Keratinocyte (primary cell): ENCODE measurements at regions not wholly inside any gene's neighbourhood (a gene's known extent, or its start where the extent isn't known, plus 50 kb on each side); places are given as distances from the start of the nearest gene placed in this dataset.

Source experiments
- DNase-seq: peaks from one replicate; pipeline ENCODE4 v3.0.0-alpha.2; 2011; ENCODE audit warnings: low read depth, missing footprints, low spot score
- FAIRE-seq: peaks from 2 replicates; lab custom pipeline; 2011; peaks lifted over from hg19 to GRCh38; lab: Jason Lieb, UNC
- H2AFZ ChIP-seq: 2 replicates; pipeline ENCODE4 v1.6.0; 2012; ENCODE audit warnings: low read length, control low read depth, inconsistent platforms; ENCODE audit not compliant: control insufficient read depth
- H3K27ac ChIP-seq: 2 replicates; pipeline ENCODE4 v1.5.1; 2011; ENCODE audit warnings: low read length; ENCODE audit not compliant: control insufficient read depth, insufficient read depth
- H3K27me3 ChIP-seq: 3 replicates; pipeline ENCODE4 v1.6.0; 2011; ENCODE audit warnings: low read length; ENCODE audit not compliant: control insufficient read depth, insufficient read depth; ENCODE audit errors: extremely low read depth
- H3K36me3 ChIP-seq, 2 experiments: 2 replicates in 1 of 2; 3 replicates in 1 of 2; pipeline ENCODE4 v1.5.1; 2011; ENCODE audit warnings: low read length in 2 of 2, mild to moderate bottlenecking in 1 of 2; ENCODE audit not compliant: control insufficient read depth in 2 of 2, insufficient read depth in 2 of 2; ENCODE audit errors: extremely low read depth in 1 of 2
- H3K4me1 ChIP-seq: 3 replicates; pipeline ENCODE4 v1.5.1; 2011; ENCODE audit warnings: low read length; ENCODE audit not compliant: control insufficient read depth, insufficient read depth; ENCODE audit errors: extremely low read depth
- H3K4me2 ChIP-seq: 3 replicates; pipeline ENCODE4 v1.6.0; 2011; ENCODE audit warnings: low read depth, low read length; ENCODE audit not compliant: control insufficient read depth, insufficient read depth; ENCODE audit errors: extremely low read depth
- H3K4me3 ChIP-seq, 3 experiments: fragments of 200-600 bp in 1 of 3; sonication (generic) in 1 of 3; 2 replicates in 2 of 3; 3 replicates in 1 of 3; pipeline ENCODE4 v1.5.1; 2011 to 2016; ENCODE audit warnings: low read length in 3 of 3, mild to moderate bottlenecking in 3 of 3, control low read depth in 2 of 3, inconsistent platforms in 1 of 3, low read depth in 1 of 3, mixed read lengths in 1 of 3, mixed run types in 1 of 3, moderate library complexity in 1 of 3; ENCODE audit not compliant: control insufficient read depth in 2 of 3, insufficient read depth in 2 of 3; ENCODE audit errors: extremely low read depth in 1 of 3
- H3K79me2 ChIP-seq: 2 replicates; pipeline ENCODE4 v1.6.0; 2012; ENCODE audit warnings: low read length; ENCODE audit not compliant: control insufficient read depth, insufficient read depth
- H3K9ac ChIP-seq: 3 replicates; pipeline ENCODE4 v1.6.0; 2011; ENCODE audit warnings: low read length; ENCODE audit not compliant: control insufficient read depth, insufficient read depth; ENCODE audit errors: extremely low read depth
- H3K9me1 ChIP-seq: 3 replicates; pipeline ENCODE4 v1.6.0; 2011; ENCODE audit warnings: low read length; ENCODE audit not compliant: control insufficient read depth, insufficient read depth; ENCODE audit errors: extremely low read depth
- H3K9me3 ChIP-seq: 2 replicates; pipeline ENCODE4 v1.5.1; 2012; ENCODE audit warnings: low read depth, low read length; ENCODE audit not compliant: control insufficient read depth
- H4K20me1 ChIP-seq: 3 replicates; pipeline ENCODE4 v1.6.0; 2011; ENCODE audit warnings: low read length; ENCODE audit not compliant: control insufficient read depth, insufficient read depth; ENCODE audit errors: extremely low read depth
- EZH2 ChIP-seq: IDR thresholded peaks from one replicate; pipeline ENCODE4 v1.6.1; 2012; ENCODE audit warnings: inconsistent platforms, mild to moderate bottlenecking, low read length, moderate library complexity
- dilution Hi-C: fragments of 300-500 bp; cut with MboI; formaldehyde crosslinking; loops from one replicate; pipeline ENCODE4 v1.7.0; 2020; ENCODE audit warnings: low sequenced_read_pairs; ENCODE audit not compliant: extremely low pct_ligation_motif_present
- TF ChIP-seq, protein P1 (sequence below), 3 experiments: IDR thresholded peaks in 1 of 3; conservative IDR thresholded peaks in 1 of 3; optimal IDR thresholded peaks in 1 of 3; 2 replicates in 2 of 3; 3 replicates in 1 of 3; pipeline versions ENCODE3 to v1.5.1; 2011; ENCODE audit warnings: low read length in 3 of 3, mild to moderate bottlenecking in 3 of 3, moderate library complexity in 2 of 3, control low read depth in 1 of 3, inconsistent platforms in 1 of 3; ENCODE audit not compliant: insufficient read depth in 2 of 3; ENCODE audit errors: extremely low read depth in 1 of 3

DNA sequence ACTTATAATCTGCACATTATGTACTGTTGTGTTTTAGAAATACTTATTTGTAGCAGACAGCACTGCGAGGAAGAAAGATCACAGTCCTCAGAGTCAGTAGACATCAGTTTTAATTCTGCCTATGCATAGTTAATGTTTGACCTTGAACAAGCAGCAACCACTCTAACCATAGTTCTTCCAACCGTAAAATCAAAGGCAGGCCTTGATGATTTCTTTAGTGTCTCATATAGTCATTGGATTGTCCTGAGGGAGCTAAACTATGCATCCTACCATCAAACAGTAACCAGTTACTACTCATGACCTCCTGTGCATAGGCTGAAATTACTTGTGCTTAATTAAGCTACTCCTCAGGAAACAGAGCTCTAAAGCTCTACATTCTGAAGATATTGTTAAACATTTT is 294.8 kb upstream of the STXBP5 start:
- TF ChIP-seq, protein P1, sequence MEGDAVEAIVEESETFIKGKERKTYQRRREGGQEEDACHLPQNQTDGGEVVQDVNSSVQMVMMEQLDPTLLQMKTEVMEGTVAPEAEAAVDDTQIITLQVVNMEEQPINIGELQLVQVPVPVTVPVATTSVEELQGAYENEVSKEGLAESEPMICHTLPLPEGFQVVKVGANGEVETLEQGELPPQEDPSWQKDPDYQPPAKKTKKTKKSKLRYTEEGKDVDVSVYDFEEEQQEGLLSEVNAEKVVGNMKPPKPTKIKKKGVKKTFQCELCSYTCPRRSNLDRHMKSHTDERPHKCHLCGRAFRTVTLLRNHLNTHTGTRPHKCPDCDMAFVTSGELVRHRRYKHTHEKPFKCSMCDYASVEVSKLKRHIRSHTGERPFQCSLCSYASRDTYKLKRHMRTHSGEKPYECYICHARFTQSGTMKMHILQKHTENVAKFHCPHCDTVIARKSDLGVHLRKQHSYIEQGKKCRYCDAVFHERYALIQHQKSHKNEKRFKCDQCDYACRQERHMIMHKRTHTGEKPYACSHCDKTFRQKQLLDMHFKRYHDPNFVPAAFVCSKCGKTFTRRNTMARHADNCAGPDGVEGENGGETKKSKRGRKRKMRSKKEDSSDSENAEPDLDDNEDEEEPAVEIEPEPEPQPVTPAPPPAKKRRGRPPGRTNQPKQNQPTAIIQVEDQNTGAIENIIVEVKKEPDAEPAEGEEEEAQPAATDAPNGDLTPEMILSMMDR (optimal IDR thresholded peaks at IDR 0.05 in 1 of 3, IDR thresholded peaks at IDR 0.05 in 1 of 3, conservative IDR thresholded peaks at IDR 0.05 in 1 of 3; ENCODE audit: extremely low read depth in 1 of 3, insufficient read depth in 2 of 3, low read length in 3 of 3), result no peak
- no peak for TF ChIP-seq EZH2
- no peak overlapping the region for H2AFZ ChIP-seq
- no peak overlapping the region for H3K9ac ChIP-seq
- FAIRE-seq (no peak), DNase-seq (no peak)
- H3K9me3 ChIP-seq, result no peaks in the 10 kb centered on the region
- no peaks in the 10 kb centered on the region for H3K79me2 ChIP-seq
- no peak overlapping the region for H3K4me2 ChIP-seq
- H3K4me1 ChIP-seq, result peaks cover 25% of the 10 kb centered on the region
- no peaks in the 10 kb centered on the region for H3K27me3 ChIP-seq
- no peak overlapping the region for H3K4me3 ChIP-seq
- H3K9me1 ChIP-seq, result no peaks in the 10 kb centered on the region
- H4K20me1 ChIP-seq, result no peaks in the 10 kb centered on the region
- dilution Hi-C loops, result no loop called here
- H3K27ac ChIP-seq, result no peak overlapping the region
- H3K36me3 ChIP-seq, result no peaks in the 10 kb centered on the region

DNA sequence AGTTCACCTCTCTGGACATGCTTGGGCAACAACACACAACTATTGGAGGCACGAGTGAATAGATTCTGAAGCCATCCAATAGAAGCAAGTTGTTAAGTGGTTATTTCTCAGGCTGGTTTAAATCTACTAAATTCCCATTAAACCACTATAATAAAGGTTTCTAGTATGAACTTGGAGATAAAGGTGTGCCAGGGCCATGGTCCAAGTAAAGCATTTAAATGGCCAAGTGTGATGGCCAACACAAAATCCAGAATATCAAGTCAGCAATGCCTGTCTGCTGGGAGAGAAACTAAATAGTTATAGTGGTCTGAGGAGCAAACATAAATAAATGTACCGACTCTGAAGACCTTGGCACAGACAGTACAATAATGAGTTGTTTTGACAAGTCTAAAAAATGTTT is 294.3 kb upstream of the STXBP5 start:
- no peak overlapping the region for H3K27ac ChIP-seq
- no peaks in the 10 kb centered on the region for H3K79me2 ChIP-seq
- H3K4me3 ChIP-seq, result no peak overlapping the region
- no peak overlapping the region for H2AFZ ChIP-seq
- H3K4me1 ChIP-seq, result peaks cover 29% of the 10 kb centered on the region
- H4K20me1 ChIP-seq, result no peaks in the 10 kb centered on the region
- no peak for DNase-seq
- no peak overlapping the region for H3K4me2 ChIP-seq
- TF ChIP-seq, protein P1 (optimal IDR thresholded peaks at IDR 0.05 in 1 of 3, IDR thresholded peaks at IDR 0.05 in 1 of 3, conservative IDR thresholded peaks at IDR 0.05 in 1 of 3; ENCODE audit: extremely low read depth in 1 of 3, insufficient read depth in 2 of 3, low read length in 3 of 3), result no peak
- no peak for TF ChIP-seq EZH2
- no peaks in the 10 kb centered on the region for H3K9me1 ChIP-seq
- dilution Hi-C loops, result no loop called here
- H3K9me3 ChIP-seq, result no peaks in the 10 kb centered on the region
- no peak for FAIRE-seq
- H3K27me3 ChIP-seq, result no peaks in the 10 kb centered on the region
- no peak overlapping the region for H3K9ac ChIP-seq
- H3K36me3 ChIP-seq, result no peaks in the 10 kb centered on the region
